GM21423 (cell line): ENCODE measurements at regions not wholly inside any gene's neighbourhood (a gene's known extent, or its start where the extent isn't known, plus 50 kb on each side); places are given as distances from the start of the nearest gene placed in this dataset.
A peak's percentile ranks its signal among the peaks of the same experiment; 100 is the strongest.
"Not testable (repeated sequence)": the region's sequence is repeated elsewhere in the genome, so short reads cannot be mapped to it uniquely, and the experiment has no call there.

Experiments used
- ATAC-seq: cut with Tn5 transposase; IDR thresholded peaks from one replicate; pipeline ENCODE4 v1.9.1; 2021; ENCODE audit warnings: mild to moderate bottlenecking, moderate library complexity; ENCODE audit not compliant: unreplicated experiment

DNA sequence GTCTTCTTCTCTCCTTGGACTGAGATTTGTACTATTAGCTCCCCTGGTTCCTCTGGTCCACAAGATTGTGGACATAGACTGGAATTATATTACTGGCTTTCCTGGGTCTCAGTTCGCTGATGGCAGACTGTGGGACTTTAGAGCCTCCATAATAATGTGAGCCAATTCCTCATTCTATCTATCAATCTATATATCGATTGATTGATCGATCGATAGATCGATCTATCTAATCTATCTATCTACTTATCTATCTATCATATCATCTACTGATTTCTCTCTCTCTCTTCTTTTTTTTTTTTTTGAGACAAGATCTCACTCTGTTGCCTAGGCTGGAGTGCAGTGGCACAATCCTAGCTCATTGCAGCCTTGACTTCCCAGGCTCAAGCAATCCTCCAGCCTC is 51.5 kb upstream of the DDR1 start:
- ATAC-seq: no peak

DNA sequence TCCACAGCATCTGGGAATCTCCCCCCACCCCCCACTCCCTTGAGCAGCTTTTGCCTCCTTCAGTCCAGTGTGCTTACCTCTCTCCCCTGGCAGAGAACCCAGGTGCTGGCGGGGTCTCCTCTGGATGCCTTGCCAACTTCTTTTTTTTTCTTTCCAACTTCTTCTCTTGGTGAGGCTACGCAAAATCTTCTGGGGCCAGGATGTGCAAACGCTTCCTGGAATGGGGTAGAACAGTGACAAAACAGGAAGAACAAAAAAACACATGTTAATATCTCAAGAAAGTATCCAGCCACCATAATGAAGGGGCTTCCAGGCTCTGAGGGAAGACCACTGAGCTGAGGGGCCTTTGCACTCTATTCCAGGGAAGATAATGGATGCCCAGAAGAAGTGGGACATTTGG is 53.9 kb upstream of the DDR1 start:
- no peak for ATAC-seq

DNA sequence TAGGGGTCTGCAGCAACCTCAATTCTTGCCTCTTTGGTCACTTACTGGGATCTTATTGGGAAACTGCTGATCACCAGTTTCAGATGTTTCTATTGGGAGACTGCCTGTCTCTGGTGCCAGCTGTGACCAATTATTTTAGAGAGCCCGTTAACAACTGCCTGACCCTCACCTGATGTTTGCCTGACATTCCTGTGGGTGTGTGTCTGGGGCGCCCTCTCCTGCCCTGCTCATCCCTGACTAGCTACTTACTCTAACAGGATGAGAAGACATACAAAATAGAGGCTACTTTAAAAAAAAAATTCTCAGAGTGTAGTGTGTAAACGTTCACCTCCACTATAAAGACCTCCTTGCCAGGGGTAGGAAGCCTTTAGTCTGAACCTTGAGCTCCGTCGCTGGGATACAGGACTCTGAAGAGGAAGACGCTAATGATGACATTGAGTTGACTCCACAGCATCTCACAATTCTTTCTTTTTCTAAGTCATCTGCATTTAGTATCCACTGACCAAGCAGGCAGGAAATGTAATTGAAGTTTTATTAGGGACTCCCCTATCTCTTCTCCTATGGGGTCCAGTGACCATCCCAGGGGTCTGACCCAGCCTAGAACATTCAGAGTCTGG is 54.6 kb upstream of the DDR1 start:
- ATAC-seq: no peak

DNA sequence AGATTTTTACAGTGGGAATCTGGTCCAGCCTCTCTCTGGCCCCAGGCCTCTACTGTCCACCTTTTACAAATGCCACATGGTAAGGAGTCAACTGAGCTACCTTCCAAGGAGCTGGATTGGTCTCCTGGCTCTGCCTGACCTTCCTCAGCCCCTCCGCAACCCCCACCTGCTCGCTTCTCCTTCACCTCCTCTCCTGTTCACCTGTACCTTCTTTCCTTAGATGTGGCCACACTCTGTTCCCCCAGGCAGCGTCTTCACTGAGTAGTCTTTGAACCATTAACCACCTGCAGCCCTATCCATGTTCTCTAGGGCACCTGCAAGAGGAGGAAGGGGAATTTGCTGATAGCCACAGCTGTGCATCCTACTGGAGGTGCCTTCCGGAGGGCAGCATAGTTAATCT is 55.3 kb upstream of the DDR1 start:
- ATAC-seq: no peak

DNA sequence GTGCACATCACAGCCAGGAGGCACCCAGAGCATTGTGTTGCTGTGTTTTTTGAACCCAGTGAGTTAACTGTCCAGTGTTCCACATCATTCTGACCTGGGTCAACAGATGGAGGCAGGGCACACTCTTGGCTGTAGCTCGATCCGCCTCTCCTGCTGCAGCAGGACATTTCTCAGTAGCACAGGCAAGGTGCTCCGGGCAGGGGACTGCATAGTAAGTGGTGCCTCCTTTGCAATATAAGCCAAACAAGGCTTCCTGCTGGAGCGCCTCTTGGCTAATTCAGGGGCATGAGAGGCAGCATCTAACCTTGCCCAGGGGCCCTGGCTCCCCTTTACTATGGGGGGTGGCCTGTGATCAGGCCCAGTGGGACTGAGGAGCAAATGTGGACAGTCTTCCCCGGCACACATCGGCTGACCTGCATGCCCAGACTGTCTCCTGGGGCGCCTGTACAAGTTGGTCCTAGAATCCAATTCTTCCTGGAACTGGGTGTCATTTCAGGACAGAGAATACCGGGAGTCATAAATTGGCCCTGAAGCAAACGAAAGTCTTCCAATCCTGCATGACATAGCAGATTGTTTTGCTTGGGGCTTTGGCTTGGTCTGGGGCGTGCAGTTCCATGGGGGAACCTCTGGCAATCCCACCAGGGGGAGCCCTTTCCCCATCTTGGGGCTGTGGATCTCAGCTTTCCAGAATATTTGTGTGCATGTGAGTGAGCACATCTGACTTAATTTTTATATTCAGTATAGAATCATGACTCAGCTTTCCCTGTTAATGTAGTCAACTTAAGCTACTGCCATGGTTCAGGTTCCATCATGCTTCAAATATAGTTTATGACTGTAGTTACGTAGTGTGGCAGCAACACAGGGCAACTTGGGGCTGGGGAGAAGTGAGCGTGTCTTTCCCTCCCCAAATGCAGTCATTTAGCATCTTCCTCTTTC is 56.0 kb upstream of the DDR1 start:
- no peak for ATAC-seq

DNA sequence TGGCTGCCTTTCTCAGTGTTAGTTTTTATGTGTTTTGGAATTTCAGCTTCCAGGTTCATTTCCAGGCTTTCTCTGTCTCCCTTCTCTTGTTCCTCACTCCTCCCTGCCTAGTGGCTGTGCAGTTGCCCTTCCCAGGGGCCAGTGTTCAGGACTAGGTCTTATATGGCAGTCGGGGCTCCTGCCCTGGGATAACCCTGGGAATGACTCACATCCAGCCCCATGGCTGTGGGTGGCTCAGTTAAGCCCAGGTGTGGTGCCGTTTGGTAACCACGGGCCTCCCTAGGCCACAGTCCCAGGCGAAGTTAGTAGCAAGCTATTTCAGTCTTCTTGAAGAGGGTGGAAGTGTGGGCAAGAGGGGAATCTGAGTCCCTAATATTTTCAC is 57.4 kb upstream of the DDR1 start:
- no peak for ATAC-seq

DNA sequence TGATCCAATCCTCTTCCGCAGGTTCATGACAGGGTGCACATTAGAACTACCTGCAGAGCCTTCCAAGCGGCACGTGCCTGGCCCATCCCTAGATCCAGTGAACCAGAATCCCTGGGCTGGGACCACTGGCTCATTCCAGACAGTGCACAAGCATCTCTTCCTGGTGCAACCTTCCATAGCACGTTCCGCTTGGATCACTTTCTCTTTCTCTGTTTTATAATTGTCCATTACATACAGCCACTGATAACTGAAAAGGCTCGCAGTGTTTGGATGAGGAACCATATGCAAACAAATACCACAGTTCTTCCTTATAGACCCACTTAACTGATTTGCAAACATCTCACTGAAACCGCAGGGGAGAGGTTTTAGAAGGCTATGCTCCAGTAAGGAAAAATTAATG is 59.6 kb upstream of the DDR1 start:
- no peak for ATAC-seq

DNA sequence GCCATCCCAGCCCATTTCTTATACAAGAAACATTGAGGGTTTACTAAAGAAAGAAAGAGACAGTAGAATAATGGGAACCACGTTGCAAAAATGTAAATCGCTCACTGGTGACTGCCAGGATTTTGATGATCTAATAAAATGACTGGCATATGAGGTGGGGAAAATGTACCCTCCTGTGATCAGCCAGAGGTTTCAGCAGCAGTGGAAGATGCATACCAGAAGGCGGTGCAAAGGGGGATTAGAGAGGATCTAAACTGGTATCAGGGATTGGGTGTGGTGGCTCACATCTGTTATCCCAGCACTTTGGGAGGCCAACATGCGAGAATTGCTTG is 60.8 kb upstream of the DDR1 start:
- no peak for ATAC-seq

DNA sequence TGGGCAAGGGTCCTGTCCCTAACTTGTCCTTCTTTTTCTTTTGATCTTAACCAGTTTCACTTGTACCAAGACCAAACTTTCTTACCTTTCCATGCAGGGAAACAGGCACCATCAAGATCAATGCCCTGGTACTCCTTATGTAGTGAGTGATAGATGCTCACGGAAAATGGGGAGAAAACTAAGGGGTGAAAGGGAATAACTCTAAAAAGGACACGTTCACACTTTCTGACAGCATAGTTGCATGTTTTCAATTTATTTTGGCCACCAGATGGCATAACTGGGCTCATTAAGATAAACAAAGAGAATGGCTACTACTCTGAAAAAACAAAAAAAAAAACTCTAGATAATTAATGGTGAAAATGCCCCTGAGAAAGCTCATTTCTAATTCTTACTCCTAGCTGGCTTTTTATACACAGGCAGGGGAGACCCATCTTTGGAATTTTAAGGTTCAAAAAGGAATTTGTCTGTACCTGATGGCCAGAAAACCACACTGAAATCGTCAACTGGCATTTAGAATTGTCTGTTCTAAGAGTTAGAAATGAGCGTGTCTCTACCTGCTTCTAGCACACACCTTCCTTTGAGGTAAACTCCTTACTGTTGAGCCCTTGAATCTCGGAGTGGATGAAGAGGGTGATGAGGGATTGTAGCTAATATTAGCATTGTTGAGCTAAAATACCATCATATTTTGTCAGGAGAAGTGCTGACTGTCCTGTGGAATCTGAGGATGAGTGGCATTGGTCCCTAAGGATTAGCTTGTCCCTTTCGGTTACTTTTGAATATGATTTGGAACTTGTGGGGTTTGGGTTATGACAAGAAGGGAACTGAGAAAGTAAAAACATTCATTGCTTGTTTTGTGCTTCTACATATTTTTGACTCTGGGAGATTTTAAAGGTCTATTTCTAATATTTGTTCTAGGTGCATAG is 62.2 kb upstream of the DDR1 start:
- no peak for ATAC-seq

DNA sequence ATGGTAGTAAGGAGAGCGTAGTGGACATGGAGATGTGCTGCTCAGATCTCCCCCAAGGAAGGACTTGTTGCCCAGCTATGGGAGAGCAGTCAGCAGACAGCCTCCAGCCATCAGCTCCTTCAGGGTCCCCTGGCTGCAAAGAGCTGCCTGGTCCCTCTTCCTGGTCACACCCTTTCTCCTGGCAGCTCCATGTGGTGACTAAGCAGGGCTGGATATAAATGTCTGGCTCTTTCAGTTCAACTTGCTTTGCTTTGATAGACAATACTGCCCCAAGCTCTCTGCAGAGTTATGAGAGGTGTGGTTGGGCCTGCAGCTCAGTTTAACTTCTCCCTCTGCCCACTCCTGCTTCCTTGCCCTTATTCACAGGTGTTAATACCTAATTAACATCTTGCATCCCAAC is 64.1 kb upstream of the DDR1 start:
- no peak for ATAC-seq

DNA sequence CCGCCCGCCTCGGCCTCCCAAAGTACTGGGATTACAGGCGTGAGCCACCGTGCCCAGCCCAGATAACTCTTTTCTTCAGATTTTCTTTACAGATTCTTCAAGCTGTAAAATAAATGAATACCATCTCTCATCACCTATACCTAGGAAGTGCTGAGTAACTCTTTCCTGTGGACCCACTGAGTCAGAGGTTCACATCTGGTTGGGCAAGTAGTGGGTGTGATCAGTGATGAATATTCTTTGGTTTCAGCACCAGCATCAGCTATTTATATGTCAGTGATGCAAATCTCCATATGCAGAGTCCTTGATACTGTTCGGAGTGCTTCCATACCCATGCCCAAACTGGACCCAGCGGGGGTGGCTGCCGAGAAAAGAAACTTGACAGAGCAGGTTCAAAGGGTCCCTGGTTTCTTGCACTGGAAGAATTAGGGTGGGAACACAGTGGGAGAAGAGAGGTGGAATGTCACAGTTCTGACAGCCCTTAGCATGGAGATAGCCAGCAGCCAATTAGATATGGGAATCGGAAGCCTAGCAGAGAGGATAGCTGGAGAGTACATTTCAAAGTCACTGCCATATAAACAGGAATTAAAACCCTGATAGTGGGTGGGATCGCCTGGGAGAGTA is 64.9 kb upstream of the DDR1 start:
- ATAC-seq: no peak

DNA sequence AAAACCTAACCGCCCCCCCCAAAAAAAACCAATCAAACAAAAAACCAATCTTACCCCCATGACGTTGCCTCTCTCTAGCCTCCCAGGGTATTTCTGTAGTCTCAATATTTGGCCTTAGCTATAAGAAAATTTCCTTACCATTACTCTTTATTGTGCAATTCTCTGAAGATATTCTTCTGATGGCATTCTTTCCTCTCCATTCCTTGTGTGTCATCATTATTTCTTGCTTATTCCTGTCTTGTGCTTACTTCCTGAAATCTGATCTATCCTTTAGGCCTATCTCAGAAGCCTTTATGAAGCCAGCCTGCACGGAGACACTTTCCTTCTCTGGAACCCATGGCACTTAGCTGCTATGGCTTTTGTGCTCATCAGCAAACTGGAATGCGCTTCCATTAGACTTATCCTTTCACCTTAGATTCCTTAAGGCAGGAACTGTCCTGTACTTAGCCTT is 65.9 kb upstream of the DDR1 start:
- no peak for ATAC-seq

DNA sequence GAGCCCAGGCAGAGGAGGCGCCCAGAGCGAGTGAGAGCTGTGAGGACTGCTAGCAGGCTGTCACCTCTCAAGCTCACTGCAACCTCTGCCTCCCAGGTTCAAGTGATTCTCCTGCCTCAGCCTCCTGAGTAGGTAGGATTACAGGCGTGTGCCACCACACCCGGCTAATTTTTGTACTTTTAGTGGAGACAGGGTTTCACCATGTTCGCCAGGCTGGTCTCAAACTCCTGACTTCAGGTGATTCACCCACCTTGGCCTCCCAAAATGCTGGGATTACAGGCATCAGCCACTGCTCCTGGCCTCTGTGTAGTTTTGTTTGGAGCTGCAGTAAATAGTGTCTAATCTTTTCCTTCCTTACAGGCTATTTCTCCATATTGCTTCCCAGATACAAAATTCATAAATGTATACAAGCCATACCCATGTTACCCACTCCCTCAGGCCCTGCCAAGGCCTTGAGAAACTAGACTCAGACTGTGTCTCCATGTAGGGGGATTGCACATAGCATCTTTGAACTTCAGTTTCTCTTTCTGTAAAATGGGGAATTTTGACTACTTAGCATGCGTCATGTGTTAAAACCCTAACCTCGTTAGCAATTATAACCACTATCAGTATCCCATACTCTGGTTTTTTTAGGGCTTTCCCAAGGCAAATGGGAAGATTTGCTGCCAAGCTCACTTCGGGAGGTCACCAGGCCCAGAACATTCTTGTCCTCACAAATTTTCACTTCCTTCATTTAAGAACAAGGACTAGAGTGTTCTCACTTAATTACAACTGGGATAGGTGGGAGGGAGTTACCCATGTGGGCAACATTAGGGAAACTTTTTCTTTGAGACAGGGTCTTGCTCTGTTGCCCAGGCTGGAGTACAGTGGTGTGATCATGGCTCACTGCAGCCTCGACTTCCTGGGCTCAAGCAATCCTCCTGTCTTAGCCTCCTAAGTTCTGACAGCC is 67.3 kb upstream of the DDR1 start:
- ATAC-seq: no peak

DNA sequence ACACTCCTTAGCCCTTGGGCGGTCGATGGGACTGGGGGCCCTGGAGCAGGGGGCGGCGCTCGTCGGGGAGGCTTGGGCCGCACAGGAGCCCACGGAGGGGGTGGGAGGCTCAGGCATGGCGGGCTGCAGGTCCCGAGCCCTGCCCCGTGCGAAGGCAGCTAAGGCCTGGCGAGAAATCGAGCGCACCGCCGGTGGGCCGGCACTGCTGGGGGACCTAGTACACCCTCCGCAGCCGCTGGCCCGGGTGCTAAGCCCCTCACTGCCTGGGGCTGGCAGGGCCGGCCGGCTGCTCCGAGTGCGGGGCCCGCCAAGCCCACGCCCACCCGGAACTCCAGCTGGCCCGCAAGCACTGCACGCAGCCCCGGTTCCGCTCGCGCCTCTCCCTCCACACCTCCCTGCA is 68.0 kb upstream of the DDR1 start:
- ATAC-seq: not testable (repeated sequence)

DNA sequence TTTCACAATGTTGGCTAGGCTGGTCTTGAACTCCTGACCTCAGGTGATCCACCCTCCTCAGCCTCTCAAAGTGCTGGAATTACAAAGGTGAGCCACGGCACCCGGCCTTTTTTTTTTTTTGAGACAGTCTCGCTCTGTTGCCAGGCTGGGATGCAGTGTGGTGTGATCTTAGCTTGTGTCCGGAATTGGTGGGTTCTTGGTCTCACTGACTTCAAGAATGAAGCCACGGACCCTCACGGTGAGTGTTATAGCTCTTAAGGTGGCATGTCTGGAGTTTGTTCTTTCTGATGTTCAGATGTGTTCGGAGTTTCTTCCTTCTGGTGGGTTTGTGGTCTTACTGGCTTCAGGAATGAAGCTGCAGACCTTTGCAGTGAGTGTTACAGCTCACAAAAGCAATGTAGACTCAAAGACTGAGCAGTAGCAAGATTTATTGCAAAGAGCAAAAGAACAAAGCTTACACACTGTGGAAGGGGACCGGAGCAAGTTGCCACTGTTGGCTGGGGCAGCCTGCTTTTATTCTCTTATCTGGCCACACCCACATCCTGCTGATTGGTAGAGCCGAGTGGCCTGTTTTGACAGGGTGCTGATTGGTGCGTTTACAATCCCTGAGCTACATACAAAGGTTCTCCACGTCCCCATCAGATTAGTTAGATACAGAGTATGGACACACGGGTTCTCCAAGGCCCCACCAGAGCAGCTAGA is 69.1 kb upstream of the DDR1 start:
- not testable (repeated sequence) for ATAC-seq

DNA sequence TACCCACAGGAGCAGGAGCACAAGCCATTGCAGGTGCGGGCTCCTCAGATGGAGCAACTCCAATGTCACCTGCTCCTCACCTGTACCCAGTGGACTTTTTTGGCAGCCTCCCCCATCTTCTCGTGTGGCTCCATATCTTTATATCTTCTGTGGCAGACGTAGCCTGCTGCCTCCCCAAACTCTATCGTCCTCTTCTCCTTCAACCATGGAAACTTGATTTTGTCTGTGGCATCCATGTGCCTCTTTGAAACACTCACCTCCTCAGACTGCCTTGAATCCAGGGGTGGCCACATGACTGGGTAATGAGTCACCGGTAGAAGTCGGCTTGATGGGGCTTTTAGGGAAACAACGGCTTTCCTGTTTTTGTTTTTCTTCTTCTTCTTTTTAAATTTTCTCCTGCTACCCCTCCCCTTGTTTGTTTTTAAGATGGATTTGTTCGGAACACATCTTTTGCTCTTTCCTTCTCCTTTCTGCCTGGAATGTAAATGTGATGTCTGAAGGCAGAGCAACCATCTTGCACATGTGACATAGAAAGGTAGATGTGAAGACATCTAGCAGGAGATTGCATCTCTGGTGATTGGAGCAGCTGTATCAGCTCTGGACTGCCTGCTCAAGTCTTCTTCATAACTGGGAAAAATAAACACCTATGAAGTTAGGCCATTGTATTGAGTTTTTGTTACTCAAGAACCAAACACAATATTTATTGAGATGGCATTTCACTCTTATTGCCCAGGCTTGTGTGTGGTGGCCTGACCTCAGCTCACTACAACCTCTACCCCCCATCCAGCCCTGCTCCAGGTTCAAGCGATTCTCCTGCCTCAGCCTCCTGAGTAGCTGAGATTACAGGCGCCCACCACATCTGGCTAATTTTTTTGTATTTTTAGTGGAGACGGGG is 69.9 kb upstream of the DDR1 start:
- ATAC-seq: no peak

DNA sequence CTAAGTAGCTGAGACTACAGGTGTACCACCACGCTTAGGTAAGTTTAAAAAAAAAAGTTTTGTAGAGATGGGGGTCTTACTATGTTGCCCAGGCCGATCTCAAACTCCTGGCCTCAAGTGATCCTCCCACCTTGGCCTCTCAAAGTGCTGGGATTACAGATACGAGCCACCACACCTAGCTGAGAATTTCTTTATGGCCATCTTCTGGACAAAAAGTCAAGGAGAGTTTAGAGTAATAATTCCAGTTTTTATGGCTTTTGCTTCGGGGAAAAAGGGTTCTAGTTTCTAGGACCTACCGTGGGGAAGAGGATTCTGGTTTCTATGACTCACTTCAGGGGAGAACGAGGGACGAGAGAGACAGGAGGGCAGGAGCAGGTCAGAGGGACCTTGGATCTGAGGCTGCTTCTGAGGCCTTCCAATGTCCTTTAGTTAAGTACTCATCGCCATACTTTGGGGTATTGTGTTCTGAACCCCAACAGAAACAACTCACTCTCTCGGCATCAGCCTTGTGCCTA is 69.3 kb upstream of the IER3 start:
- ATAC-seq: no peak

DNA sequence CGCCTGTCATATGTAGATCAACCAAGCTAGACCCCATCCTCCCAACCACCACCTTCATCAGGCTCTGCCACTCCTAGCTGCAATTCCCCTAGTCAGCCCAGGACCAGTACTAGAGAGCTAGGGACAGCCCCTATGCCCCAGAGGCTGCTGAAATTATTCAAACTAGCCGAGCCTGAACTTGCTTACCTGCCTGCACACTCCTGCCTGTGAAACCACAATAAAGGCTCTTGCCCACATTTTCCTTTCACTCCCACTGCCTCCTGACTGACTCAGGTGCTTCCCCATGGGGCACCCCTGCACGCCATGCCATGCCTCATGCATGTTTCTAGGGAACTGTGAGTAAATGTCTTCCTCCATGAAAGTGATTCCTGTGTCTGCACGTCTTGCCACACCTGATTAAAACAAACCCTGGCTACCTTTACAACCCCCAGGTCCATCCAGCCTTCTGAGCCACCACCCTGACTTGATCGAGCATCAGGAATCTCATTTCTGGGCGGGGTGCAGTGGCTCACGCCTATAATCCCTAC is 66.5 kb upstream of the IER3 start:
- ATAC-seq: peak; percentile 77
